IMR-90 (cell line): ENCODE measurements at regions not wholly inside any gene's neighbourhood (a gene's known extent, or its start where the extent isn't known, plus 50 kb on each side); places are given as distances from the start of the nearest gene placed in this dataset.

ENCODE experiments used
- ATAC-seq: fragments of 200-7000 bp; cut with Tn5 transposase; 2 replicates; pipeline ENCODE4 v1.9.1; 2020; ENCODE audit warnings: low read depth, mild to moderate bottlenecking, moderate library complexity
- BruUV-seq: library from RNA; stranded (reverse); fragments of 400-500 nt; replicated peaks from 2 replicates; lab custom pipeline; 2021; lab: Mats Ljungman, UMichigan
- CTCF ChIA-PET: fragments of 300-600 bp; formaldehyde crosslinking; extraction: SDS; loops from one replicate; lab custom pipeline; 2021; ENCODE audit warnings: antibody characterized with exemption; lab: Yijun Ruan, JAX
- POLR2A ChIA-PET: fragments of 300-600 bp; sonication (Branson Sonifier 250); formaldehyde crosslinking; loops from one replicate; lab custom pipeline; 2022; ENCODE audit warnings: antibody characterized with exemption; ENCODE audit not compliant: unreplicated experiment; lab: Charles Lee
- DNase-seq: peaks from one replicate; pipeline ENCODE4 v3.0.0; 2013
- H2AFZ ChIP-seq: replicated peaks from 2 replicates; pipeline ENCODE3; 2013; ENCODE audit warnings: low read length, mild to moderate bottlenecking; ENCODE audit not compliant: poor library complexity
- H2AK5ac ChIP-seq: 2 replicates; pipeline ENCODE4 v1.6.1; 2013; ENCODE audit warnings: low read depth, low read length, inconsistent platforms
- H2AK9ac ChIP-seq: replicated peaks from 2 replicates; pipeline ENCODE3; 2013; ENCODE audit warnings: mild to moderate bottlenecking, low read depth, low read length, moderate library complexity; ENCODE audit not compliant: poor library complexity
- H2BK120ac ChIP-seq: 2 replicates; pipeline ENCODE4 v1.6.1; 2013; ENCODE audit warnings: low read depth, low read length, inconsistent platforms
- H2BK15ac ChIP-seq: 3 replicates; pipeline ENCODE4 v1.6.1; 2013; ENCODE audit warnings: low read depth, low read length, inconsistent platforms
- H2BK20ac ChIP-seq: 2 replicates; pipeline ENCODE4 v1.6.1; 2013; ENCODE audit warnings: low read depth, mild to moderate bottlenecking, inconsistent platforms, low read length, moderate library complexity
- H2BK5ac ChIP-seq: 2 replicates; pipeline ENCODE4 v1.6.1; 2013; ENCODE audit warnings: mild to moderate bottlenecking, low read depth, low read length, inconsistent platforms; ENCODE audit not compliant: poor library complexity, severe bottlenecking
- H3K14ac ChIP-seq: replicated peaks from 2 replicates; pipeline ENCODE4 v1.6.1; 2013; ENCODE audit warnings: low read depth, low read length, inconsistent platforms
- H3K18ac ChIP-seq: 2 replicates; pipeline ENCODE4 v1.6.1; 2013; ENCODE audit warnings: low read depth, low read length, control low read depth
- H3K23ac ChIP-seq: 2 replicates; pipeline ENCODE4 v1.6.1; 2013; ENCODE audit warnings: low read depth, low read length, inconsistent platforms
- H3K27ac ChIP-seq: 2 replicates; pipeline ENCODE4 v1.5.1; 2013; ENCODE audit warnings: mild to moderate bottlenecking, control low read depth, low read length; ENCODE audit not compliant: insufficient read depth
- H3K27me3 ChIP-seq: 2 replicates; pipeline ENCODE4 v1.6.1; 2013; ENCODE audit warnings: low read length; ENCODE audit not compliant: control insufficient read depth, insufficient read depth
- H3K36me3 ChIP-seq: 2 replicates; pipeline ENCODE4 v1.6.1; 2013; ENCODE audit warnings: low read length, mixed read lengths; ENCODE audit not compliant: control insufficient read depth, insufficient read depth
- H3K4ac ChIP-seq: 2 replicates; pipeline ENCODE4 v1.6.1; 2013; ENCODE audit warnings: low read depth, low read length, inconsistent platforms
- H3K4me1 ChIP-seq: 2 replicates; pipeline ENCODE4 v1.6.1; 2013; ENCODE audit warnings: low read length, mixed read lengths; ENCODE audit not compliant: control insufficient read depth, insufficient read depth
- H3K4me2 ChIP-seq: 2 replicates; pipeline ENCODE4 v1.6.1; 2013; ENCODE audit warnings: low read depth, mild to moderate bottlenecking, control low read depth, low read length, moderate library complexity
- H3K4me3 ChIP-seq: 2 replicates; pipeline ENCODE4 v1.5.1; 2013; ENCODE audit warnings: low read depth, mild to moderate bottlenecking, control low read depth, low read length, moderate library complexity; ENCODE audit not compliant: insufficient read depth
- H3K56ac ChIP-seq: 2 replicates; pipeline ENCODE4 v1.6.1; 2013; ENCODE audit warnings: low read length, inconsistent platforms; ENCODE audit not compliant: insufficient read depth; ENCODE audit errors: extremely low read depth
- H3K79me1 ChIP-seq, 2 experiments: 2 replicates each; pipeline ENCODE4 v1.6.1; 2013; ENCODE audit warnings: low read length in 2 of 2, inconsistent platforms in 1 of 2, low read depth in 1 of 2
- H3K9ac ChIP-seq: 2 replicates; pipeline ENCODE4 v1.6.1; 2013; ENCODE audit warnings: low read depth, low read length, control low read depth
- H3K9me1 ChIP-seq: 2 replicates; pipeline ENCODE4 v1.6.1; 2013; ENCODE audit warnings: low read length, inconsistent platforms; ENCODE audit not compliant: insufficient read depth
- H3K9me3 ChIP-seq: 2 replicates; pipeline ENCODE4 v1.6.1; 2013; ENCODE audit warnings: low read length; ENCODE audit not compliant: control insufficient read depth, insufficient read depth
- H4K20me1 ChIP-seq: 2 replicates; pipeline ENCODE4 v1.6.1; 2013; ENCODE audit warnings: low read length, inconsistent platforms; ENCODE audit not compliant: insufficient read depth
- H4K5ac ChIP-seq: 2 replicates; pipeline ENCODE4 v1.6.1; 2013; ENCODE audit warnings: mild to moderate bottlenecking, low read depth, low read length, control low read depth
- H4K8ac ChIP-seq, 2 experiments: 2 replicates each; pipeline ENCODE4 v1.6.1; 2013; ENCODE audit warnings: low read depth in 2 of 2, low read length in 2 of 2, control low read depth in 1 of 2, inconsistent platforms in 1 of 2
- H4K91ac ChIP-seq: 2 replicates; pipeline ENCODE4 v1.6.1; 2013; ENCODE audit warnings: low read depth, low read length, inconsistent platforms; ENCODE audit not compliant: insufficient read depth
- MXI1 ChIP-seq: IDR thresholded peaks from 2 replicates; pipeline ENCODE4 v1.6.1; 2012; ENCODE audit warnings: low read depth, mild to moderate bottlenecking, low read length, moderate library complexity, borderline replicate concordance
- RAD21 ChIP-seq: IDR thresholded peaks from 2 replicates; pipeline ENCODE4 v1.6.1; 2012; ENCODE audit warnings: low read length, improper control_type of control experiment
- WGBS, 2 experiments: methylation state at CpG; one replicate each; pipeline versions ENCODE4 v1.1.5 to v1.1.7; 2013; ENCODE audit warnings: missing lambda C conversion rate in 2 of 2; ENCODE audit not compliant: insufficient read length in 1 of 2; ENCODE audit errors: extremely low coverage in 2 of 2; 5-methylcytosine and 5-hydroxymethylcytosine counted together
- dilution Hi-C: fragments of 300-500 bp; cut with HindIII; formaldehyde crosslinking; loops from one replicate; pipeline ENCODE4 v1.14.3; 2018; ENCODE audit warnings: low sequenced_read_pairs; ENCODE audit not compliant: unreplicated experiment
- in situ Hi-C: fragments of 300-500 bp; cut with MboI; formaldehyde crosslinking; loops from 3 replicates; pipeline ENCODE4 v1.14.3; 2019; ENCODE audit warnings: low sequenced_read_pairs, inconsistent platforms, mixed read lengths
- intact Hi-C: fragments of 100-400 bp; cut with micrococcal nuclease; formaldehyde crosslinking; loops from 2 replicates; pipeline ENCODE4 v1.10.0; 2022

DNA sequence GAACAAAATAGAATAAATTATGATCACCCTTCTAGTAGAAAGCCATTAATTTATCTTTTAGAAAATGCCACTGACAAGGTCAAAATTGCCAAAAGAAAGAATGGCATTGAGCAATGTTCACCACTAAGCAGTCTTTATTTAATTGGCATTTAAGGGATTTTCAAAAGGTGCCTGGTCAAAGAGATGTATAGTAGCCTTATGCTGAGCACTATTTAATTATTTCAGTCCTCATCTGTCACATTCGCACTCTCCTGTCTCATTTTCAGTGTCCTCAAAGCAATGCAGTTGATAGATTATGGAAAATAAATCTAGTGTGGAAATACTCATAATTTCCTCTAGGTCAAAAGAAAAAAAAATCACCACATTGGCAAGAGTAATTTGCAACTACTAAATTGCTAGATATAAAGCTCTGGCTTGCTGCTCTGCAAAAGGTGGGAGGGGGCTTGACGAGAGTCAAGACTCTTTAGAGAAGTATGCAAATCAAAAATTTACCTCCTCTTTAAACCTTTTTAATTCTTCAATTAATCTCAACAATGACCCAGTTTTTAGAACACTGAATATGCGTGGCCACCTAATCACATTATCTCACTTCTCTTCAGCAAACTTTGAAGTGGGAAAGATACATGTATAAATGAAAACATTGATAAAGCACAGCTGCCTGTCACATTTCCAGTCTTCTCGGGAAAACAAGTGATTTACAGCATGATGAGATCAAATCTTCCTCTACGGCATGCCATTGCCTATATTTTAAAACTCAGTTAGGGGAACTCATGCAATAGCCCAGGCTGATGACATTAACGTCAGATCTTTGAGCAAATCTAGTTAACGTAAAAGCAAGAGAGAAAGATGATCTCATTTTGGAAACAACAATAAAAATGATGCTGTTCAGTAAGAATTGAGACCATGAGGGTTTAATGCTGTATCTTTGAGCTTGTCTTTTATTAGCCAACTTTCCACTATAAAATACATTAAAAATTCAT lies 373.1 kb upstream of the DCN start (continued):
- TF ChIP-seq RAD21 = no peak

DNA sequence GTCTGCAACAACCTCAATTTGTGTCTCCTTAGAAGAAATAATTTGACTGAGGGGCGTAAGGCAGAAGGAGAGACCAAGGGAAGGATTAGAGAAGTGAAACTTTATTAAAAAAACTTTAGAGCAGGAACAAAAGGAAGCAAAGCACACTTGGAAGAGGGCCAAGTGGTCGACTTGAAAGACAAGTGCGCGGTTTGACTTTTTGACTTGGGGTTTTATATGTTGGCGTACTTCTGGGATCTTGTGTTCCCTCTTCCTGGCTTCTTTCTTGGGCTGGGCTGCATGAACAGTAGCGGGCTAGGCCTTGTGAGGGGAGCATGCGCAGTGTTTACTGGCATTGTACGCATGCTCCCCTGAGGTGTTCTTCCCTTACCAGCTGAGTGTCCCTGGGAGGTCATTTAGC lies 369.3 kb upstream of the DCN start:
- no peaks in the 10 kb centered on the region for H3K9me3 ChIP-seq
- no peaks in the 10 kb centered on the region for H4K20me1 ChIP-seq
- no peak overlapping the region for H3K27ac ChIP-seq
- intact Hi-C loops = no loop called here
- H2BK5ac ChIP-seq = no peak overlapping the region
- in situ Hi-C loops = no loop called here
- H3K4me2 ChIP-seq = no peak overlapping the region
- H4K5ac ChIP-seq = no peak overlapping the region
- no CpG with 5 or more reads among the region's 8 CpGs for WGBS, 2 experiments
- no peak overlapping the region for H3K9ac ChIP-seq
- POLR2A ChIA-PET = no interaction called here
- no peaks in the 10 kb centered on the region for H3K9me1 ChIP-seq
- no peak overlapping the region for H3K23ac ChIP-seq
- H2BK20ac ChIP-seq = no peak overlapping the region
- H2BK120ac ChIP-seq = no peak overlapping the region
- H3K4me3 ChIP-seq = no peak overlapping the region
- DNase-seq (no peak), ATAC-seq (no peak)
- H4K91ac ChIP-seq = no peak overlapping the region
- no peak for TF ChIP-seq MXI1
- no peak overlapping the region for H2AFZ ChIP-seq
- H3K4ac ChIP-seq = no peak overlapping the region
- H3K18ac ChIP-seq = no peak overlapping the region
- no peaks in the 10 kb centered on the region for H3K4me1 ChIP-seq
- no peak overlapping the region for H2BK15ac ChIP-seq
- H2AK9ac ChIP-seq = no peak overlapping the region
- dilution Hi-C loops = no loop called here
- no peaks in the 10 kb centered on the region for H3K36me3 ChIP-seq
- H4K8ac ChIP-seq = no peak overlapping the region
- H2AK5ac ChIP-seq = no peak overlapping the region
- no TSS peak for BruUV-seq
- H3K14ac ChIP-seq = no peak overlapping the region
- no peaks in the 10 kb centered on the region; the same call in 1 of the 2 replicates for H3K27me3 ChIP-seq
- CTCF ChIA-PET = no interaction called here
- no peaks in the 10 kb centered on the region for H3K79me1 ChIP-seq
- no peak overlapping the region for H3K56ac ChIP-seq
